PC-9 (cell line): ENCODE measurements at regions not wholly inside any gene's neighbourhood (a gene's known extent, or its start where the extent isn't known, plus 50 kb on each side); places are given as distances from the start of the nearest gene placed in this dataset.

Source experiments
- BruUV-seq: library from RNA; stranded (reverse); fragments of 400-500 nt; replicated peaks from 2 replicates; lab custom pipeline; 2021; lab: Mats Ljungman, UMichigan
- CTCF ChIA-PET: fragments of 300-600 bp; sonication (Branson Sonifier 250); formaldehyde crosslinking; loops from one replicate; lab custom pipeline; 2022; ENCODE audit warnings: antibody characterized with exemption; lab: Charles Lee
- POLR2A ChIA-PET: fragments of 300-600 bp; sonication (Branson Sonifier 250); formaldehyde crosslinking; loops from one replicate; lab custom pipeline; 2022; ENCODE audit warnings: antibody characterized with exemption; ENCODE audit not compliant: unreplicated experiment; lab: Charles Lee
- DNase-seq, 2 experiments: peaks; one replicate each; pipeline versions ENCODE4 v3.0.0 to v3.0.0-alpha.2; 2015 to 2022; ENCODE audit warnings: mixed read lengths in 1 of 2
- H2AFZ ChIP-seq: fragments of 200-600 bp; sonication (generic); 2 replicates; pipeline ENCODE4 v1.8.1; 2017; ENCODE audit warnings: antibody characterized with exemption
- H3F3A ChIP-seq: fragments of 200-600 bp; sonication (generic); 2 replicates; pipeline ENCODE4 v1.8.1; 2017; ENCODE audit warnings: antibody characterized with exemption, mild to moderate bottlenecking, low read depth; ENCODE audit not compliant: insufficient read depth
- H3K27ac ChIP-seq: fragments of 200-600 bp; sonication (generic); 2 replicates; pipeline ENCODE4 v1.6.1; 2016; ENCODE audit warnings: mixed run types
- H3K27me3 ChIP-seq: fragments of 200-600 bp; sonication (generic); 2 replicates; pipeline ENCODE4 v1.6.1; 2016; ENCODE audit warnings: low read depth, mixed run types; ENCODE audit not compliant: insufficient read depth
- H3K36me3 ChIP-seq: fragments of 200-600 bp; sonication (generic); 2 replicates; pipeline ENCODE4 v1.6.1; 2016; ENCODE audit warnings: low read depth, mixed run types
- H3K4me1 ChIP-seq: fragments of 200-600 bp; sonication (generic); replicated peaks from 2 replicates; pipeline ENCODE4 v1.6.1; 2016; ENCODE audit warnings: mixed run types; ENCODE audit not compliant: insufficient read depth
- H3K4me2 ChIP-seq: fragments of 200-600 bp; sonication (generic); 2 replicates; pipeline ENCODE4 v1.6.1; 2017; ENCODE audit warnings: mixed run types
- H3K4me3 ChIP-seq: fragments of 200-600 bp; sonication (generic); 2 replicates; pipeline ENCODE4 v1.6.1; 2016; ENCODE audit warnings: mixed run types
- H3K79me2 ChIP-seq: fragments of 200-600 bp; sonication (generic); 2 replicates; pipeline ENCODE4 v1.6.1; 2017; ENCODE audit warnings: low read depth, mixed run types
- H3K9me2 ChIP-seq: fragments of 200-600 bp; sonication (generic); 2 replicates; pipeline ENCODE4 v1.8.1; 2017; ENCODE audit warnings: mild to moderate bottlenecking; ENCODE audit not compliant: insufficient read depth
- H3K9me3 ChIP-seq: fragments of 200-600 bp; sonication (generic); 2 replicates; pipeline ENCODE4 v1.8.1; 2016; ENCODE audit warnings: low read depth; ENCODE audit not compliant: insufficient read depth
- H4K20me1 ChIP-seq: fragments of 200-600 bp; sonication (generic); 2 replicates; pipeline ENCODE4 v1.8.1; 2017; ENCODE audit not compliant: insufficient read depth
- EZH2 ChIP-seq: fragments of 200-600 bp; sonication (generic); IDR thresholded peaks from 2 replicates; pipeline ENCODE4 v1.8.0; 2017; ENCODE audit warnings: antibody characterized with exemption, low read depth
- intact Hi-C: fragments of 100-400 bp; cut with micrococcal nuclease; formaldehyde crosslinking; loops from one replicate; pipeline ENCODE4 v1.10.0; 2022; ENCODE audit not compliant: unreplicated experiment
- TF ChIP-seq, protein P1 (sequence below): fragments of 200-600 bp; sonication (generic); conservative IDR thresholded peaks from 2 replicates; pipeline ENCODE4 v1.6.1; 2017; ENCODE audit warnings: mixed run types, antibody characterized with exemption, mild to moderate bottlenecking, moderate library complexity

DNA sequence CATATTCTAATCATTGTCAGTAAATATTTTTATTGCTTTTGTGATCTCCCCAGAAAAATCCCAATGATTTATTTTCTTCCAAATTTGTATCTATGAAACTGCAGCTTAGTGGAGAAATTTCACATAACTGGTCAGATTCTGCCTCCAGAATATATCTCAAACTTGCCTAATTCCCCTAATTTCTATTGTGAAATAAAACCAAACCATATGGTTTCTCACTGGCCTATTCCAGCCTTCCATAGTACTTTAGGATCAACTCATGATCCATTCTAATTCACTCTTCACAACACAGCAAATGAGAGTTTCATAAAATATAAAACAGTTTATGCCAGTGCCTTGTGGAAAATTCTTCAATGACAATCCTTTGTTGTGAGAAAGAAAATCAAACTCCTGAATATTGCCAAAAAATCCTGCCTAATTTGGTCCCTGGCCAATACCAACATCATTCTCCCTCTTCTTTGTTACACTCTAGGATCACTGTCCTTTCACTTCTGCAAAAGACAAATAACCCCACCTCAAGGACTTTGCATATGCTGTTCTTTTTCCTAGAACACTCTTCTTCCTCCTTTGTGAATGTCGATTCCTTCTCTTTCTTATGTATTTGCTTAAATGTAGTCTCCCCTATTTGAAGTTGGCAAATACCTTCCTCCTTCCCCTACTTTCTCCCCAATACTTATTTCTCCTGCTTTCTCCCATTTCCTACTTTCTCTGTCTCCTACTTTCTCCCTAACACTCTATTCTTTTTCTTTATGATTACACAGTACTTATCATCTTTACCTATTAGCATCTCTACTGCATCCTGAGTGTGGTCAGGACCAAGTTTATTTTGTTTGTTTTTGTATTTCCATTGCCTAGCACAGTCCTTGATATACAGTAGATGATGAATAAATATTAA, 587.5 kb downstream of the RFPL4B start:
- ChIA-PET CTCF (no interaction called here), POLR2A (no interaction called here)
- no peak overlapping the region for H3K4me2 ChIP-seq
- H3K4me3 ChIP-seq = no peak overlapping the region
- BruUV-seq = no TSS peak
- no peaks in the 10 kb centered on the region for H4K20me1 ChIP-seq
- no peaks in the 10 kb centered on the region; the same call in 1 of the 2 replicates for H3K4me1 ChIP-seq
- peaks cover 3% of the 10 kb centered on the region; the same call in 1 of the 2 replicates for H3K9me2 ChIP-seq
- TF ChIP-seq EZH2 = no peak
- TF ChIP-seq, protein P1, sequence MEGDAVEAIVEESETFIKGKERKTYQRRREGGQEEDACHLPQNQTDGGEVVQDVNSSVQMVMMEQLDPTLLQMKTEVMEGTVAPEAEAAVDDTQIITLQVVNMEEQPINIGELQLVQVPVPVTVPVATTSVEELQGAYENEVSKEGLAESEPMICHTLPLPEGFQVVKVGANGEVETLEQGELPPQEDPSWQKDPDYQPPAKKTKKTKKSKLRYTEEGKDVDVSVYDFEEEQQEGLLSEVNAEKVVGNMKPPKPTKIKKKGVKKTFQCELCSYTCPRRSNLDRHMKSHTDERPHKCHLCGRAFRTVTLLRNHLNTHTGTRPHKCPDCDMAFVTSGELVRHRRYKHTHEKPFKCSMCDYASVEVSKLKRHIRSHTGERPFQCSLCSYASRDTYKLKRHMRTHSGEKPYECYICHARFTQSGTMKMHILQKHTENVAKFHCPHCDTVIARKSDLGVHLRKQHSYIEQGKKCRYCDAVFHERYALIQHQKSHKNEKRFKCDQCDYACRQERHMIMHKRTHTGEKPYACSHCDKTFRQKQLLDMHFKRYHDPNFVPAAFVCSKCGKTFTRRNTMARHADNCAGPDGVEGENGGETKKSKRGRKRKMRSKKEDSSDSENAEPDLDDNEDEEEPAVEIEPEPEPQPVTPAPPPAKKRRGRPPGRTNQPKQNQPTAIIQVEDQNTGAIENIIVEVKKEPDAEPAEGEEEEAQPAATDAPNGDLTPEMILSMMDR = no peak
- no peaks in the 10 kb centered on the region for H3F3A ChIP-seq
- H3K27me3 ChIP-seq = no peaks in the 10 kb centered on the region
- intact Hi-C loops = no loop called here
- no peak overlapping the region for H3K27ac ChIP-seq
- DNase-seq = no peak
- no peaks in the 10 kb centered on the region for H3K79me2 ChIP-seq
- no peaks in the 10 kb centered on the region for H3K36me3 ChIP-seq
- H2AFZ ChIP-seq = no peak overlapping the region
- 0 out of 2 replicates have a peak, but pooled peaks cover 5% of the 10 kb centered on the region for H3K9me3 ChIP-seq

DNA sequence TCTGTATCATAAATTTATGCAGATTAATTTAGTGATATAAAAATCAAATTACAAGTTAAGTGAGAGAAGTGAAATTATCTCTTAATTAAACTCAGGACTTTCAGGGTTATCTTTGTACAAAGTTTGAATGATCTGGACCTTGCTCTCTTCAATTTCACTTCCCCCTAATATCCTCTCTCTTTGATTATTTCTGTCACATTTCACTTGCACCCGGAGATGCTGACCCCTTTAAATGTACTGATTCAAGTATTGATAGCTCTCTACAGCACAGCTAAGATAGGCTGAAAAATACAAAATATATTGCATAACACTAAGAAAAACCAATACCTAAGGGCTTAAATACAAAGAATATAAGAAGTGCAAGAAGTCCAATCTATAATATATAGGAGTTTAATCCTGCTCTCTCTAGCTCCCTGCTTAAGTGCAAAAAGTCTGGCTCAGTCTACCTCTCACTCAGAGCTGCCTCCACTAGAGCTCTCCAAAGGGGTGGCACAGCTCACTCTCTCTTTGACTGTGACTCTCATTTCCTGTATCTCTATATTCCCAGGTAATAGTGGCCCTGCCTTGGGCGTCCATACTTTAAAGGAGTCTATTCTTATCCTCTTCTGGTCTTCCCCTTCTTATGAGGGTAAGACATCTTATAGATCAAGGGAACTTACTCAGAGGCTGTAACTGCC, 588.4 kb downstream of the RFPL4B start:
- TF ChIP-seq, protein P1 = no peak
- TF ChIP-seq EZH2 = no peak
- Histone ChIP-seq H3F3A (no peaks in the 10 kb centered on the region), H3K9me3 (0 out of 2 replicates have a peak, but pooled peaks cover 5% of the 10 kb centered on the region), H3K9me2 (peaks cover 3% of the 10 kb centered on the region; the same call in 1 of the 2 replicates), H3K27me3 (no peaks in the 10 kb centered on the region), H3K36me3 (no peaks in the 10 kb centered on the region), H3K4me3 (no peak overlapping the region), H3K4me2 (no peak overlapping the region), H3K4me1 (no peaks in the 10 kb centered on the region; the same call in 1 of the 2 replicates), H3K27ac (no peak overlapping the region), H4K20me1 (no peaks in the 10 kb centered on the region), H3K79me2 (no peaks in the 10 kb centered on the region), H2AFZ (no peak overlapping the region)
- CTCF ChIA-PET = no interaction called here
- intact Hi-C loops = no loop called here
- BruUV-seq = no TSS peak
- POLR2A ChIA-PET = no interaction called here
- DNase-seq = no peak

GRCh38 chr6:112936079-112936472, 588.9 kb downstream of the RFPL4B start:
- H3K9me2 ChIP-seq = peaks cover 3% of the 10 kb centered on the region; the same call in 1 of the 2 replicates
- H4K20me1 ChIP-seq = no peaks in the 10 kb centered on the region
- no peak overlapping the region for H3K27ac ChIP-seq
- H3K4me3 ChIP-seq = no peak overlapping the region
- POLR2A ChIA-PET = no interaction called here
- H3K4me2 ChIP-seq = no peak overlapping the region
- BruUV-seq = no TSS peak
- TF ChIP-seq EZH2 = no peak
- TF ChIP-seq, protein P1 = no peak
- intact Hi-C loops = no loop called here
- H3K4me1 ChIP-seq = no peaks in the 10 kb centered on the region; the same call in 1 of the 2 replicates
- no peaks in the 10 kb centered on the region for H3K79me2 ChIP-seq
- no peaks in the 10 kb centered on the region for H3K27me3 ChIP-seq
- H3K9me3 ChIP-seq = 0 out of 2 replicates have a peak, but pooled peaks cover 5% of the 10 kb centered on the region
- DNase-seq = no peak
- no peaks in the 10 kb centered on the region for H3F3A ChIP-seq
- H2AFZ ChIP-seq = no peak overlapping the region
- H3K36me3 ChIP-seq = no peaks in the 10 kb centered on the region
- CTCF ChIA-PET = no interaction called here
